SW480 (cell line): ENCODE measurements at regions not wholly inside any gene's neighbourhood (a gene's known extent, or its start where the extent isn't known, plus 50 kb on each side); places are given as distances from the start of the nearest gene placed in this dataset.

Experiments
- DNase-seq: peaks from one replicate; pipeline ENCODE4 v3.0.0-alpha.2; 2016; ENCODE audit warnings: low spot score

DNA sequence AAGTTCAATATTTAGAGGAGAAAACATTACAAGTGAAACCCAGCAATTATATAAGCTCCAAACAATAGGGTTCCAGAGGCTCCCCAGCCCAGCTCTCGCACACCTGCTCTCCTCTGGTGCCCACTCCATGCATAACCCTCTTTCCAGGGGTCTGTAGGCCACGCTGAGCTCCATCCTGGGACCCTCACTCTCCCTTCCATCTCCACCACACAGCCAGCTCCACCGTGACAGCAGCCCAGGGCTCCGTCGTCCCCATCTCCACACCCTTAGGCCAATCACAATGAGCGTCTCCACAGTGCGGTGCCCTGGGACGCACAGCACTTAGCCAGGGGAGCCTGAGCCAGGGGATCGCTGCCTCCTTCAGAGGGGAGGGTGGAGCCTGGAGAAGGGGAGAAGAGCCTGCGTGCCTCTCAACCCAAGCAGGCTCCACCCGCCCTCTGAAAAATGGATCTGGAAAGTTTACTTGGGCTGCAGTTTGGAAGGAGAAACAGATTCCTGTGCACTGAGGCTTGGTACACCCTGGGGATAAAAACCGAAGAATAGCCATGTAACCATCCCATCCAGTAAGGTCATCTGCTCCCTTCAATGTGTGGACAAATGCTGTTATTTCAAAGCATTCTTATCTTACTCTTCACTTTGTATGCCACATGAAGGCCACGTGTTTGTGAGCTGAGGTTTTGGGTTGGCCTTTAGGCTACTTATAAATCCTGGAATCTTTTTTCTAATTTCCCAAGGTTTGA is 72.4 kb upstream of the GGTLC1 start:
- no peak for DNase-seq

DNA sequence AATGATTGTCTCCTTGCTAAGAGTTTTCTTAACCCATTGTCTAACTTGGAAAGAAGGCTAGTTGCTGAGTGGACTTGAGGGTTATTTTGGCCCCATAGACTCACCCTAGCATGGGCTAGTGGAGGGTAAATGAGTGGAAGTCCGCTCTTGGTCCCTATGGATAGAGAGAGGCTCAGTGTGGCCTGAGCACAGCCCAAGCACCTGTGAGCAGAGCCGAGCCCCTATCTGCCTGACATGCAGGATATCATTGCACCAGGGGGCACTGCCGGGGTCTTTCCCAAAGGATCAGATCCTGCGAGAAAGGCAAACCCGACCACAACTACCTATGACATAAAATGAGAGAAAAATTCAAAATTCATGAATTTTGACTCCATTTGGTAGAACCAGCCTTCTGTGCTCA is 70.6 kb upstream of the GGTLC1 start:
- DNase-seq, result no peak

- DNase-seq, result no peak
These were observed 67.9 kb upstream of the GGTLC1 start for GRCh38 chr20:24056491-24056890.

DNA sequence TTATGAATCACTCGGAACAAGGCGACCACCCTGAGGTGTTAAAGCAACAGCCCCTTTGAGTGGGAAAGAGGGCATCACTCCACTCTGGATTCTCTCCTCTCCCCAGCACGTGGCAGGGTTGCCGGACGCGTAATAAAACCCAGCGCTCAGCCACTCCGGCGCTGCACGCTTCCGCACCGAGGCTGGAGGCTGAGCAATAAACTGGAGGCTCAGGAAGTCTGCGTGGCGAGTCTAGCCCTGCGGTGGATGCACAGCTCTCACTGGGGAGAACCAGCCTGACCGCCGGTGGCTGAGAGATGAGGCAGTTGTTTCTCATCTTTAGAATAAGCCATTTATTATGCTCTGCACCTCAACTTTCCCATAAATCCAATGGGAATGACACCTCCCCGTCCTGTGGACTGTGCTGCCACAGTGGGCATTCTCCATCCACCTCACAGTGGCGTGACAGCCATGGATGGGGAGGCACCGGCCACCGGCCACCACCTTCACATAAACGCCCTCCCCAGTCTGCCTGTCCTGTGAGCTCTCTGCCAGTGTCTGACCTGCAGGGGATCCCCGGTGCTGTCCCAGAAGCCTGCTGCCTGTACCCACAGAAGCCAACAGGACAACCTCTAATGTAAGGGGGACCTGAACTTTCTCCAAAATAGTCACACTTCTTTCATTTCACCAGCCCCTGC is 64.2 kb upstream of the GGTLC1 start:
- no peak for DNase-seq

DNA sequence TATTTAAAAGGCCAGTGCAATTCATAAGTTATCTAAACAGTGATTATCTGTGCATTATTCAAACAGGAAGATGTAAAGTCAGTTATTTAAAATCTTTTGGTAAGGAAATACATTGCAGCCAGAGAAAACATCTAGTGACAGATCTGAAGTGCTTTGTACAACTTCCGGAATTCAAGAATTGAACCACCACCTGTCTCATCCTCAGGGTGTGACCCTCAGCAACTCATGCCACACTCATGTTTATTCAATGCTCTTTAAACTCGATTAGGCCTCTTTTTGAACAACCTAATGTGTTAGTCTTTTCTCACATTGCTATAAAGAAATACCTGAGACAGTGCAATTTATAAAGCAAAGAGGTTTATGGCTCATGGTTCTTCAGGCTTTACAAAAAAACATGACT is 62.6 kb upstream of the GGTLC1 start:
- DNase-seq, result no peak

DNA sequence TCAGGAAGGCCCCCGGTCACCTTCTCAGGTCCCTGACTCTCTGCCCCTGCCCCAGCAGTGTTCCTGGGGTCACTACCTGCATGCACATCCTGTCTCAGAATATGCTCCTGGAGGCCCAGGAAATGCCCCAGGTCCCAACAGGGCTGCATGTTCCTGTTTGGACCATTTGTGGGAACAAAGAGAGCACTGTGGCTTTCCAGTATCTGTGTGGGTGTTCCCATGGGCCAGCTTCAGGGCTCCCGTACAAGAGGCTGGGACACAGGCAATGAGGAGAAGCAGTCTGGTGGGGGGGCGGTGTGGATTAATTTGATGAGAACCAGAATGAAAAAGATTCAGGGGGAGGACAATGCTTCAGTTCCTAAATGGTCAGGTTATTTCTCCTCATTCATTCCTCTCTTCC is 61.5 kb upstream of the GGTLC1 start:
- peak; percentile 26 for DNase-seq

- no peak for DNase-seq
These were observed 60.5 kb upstream of the GGTLC1 start for GRCh38 chr20:24049081-24049480.

DNA sequence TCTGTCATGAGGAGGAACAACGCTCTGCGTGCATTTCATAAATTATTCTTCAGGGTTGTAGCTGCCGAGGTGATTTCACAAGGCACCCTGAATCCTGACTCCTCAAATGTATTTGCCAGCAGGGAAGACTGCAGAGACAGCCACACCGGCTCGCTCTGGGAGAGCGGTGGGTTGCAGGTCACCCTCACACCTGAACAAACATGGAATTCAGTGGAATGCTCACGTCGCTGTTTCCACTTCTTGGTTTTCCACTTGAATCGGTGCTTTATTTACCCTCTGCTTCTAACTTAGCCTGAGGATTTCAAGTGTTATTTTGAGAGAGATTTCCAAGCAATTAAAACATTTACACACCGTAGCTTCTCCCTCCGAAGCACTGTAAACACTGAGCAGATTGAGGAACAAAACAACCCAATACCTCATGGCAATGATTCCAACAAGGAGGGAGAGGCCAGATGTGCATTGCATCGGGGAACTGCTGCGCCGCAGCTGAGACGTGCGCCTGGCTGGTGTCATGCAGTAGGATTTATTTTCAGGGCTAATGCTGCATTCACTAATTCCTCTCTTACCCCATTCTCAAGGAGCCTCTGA is 59.5 kb upstream of the GGTLC1 start:
- DNase-seq, result no peak

- DNase-seq, result no peak
These were observed 58.3 kb upstream of the GGTLC1 start for GRCh38 chr20:24046888-24047287.

DNA sequence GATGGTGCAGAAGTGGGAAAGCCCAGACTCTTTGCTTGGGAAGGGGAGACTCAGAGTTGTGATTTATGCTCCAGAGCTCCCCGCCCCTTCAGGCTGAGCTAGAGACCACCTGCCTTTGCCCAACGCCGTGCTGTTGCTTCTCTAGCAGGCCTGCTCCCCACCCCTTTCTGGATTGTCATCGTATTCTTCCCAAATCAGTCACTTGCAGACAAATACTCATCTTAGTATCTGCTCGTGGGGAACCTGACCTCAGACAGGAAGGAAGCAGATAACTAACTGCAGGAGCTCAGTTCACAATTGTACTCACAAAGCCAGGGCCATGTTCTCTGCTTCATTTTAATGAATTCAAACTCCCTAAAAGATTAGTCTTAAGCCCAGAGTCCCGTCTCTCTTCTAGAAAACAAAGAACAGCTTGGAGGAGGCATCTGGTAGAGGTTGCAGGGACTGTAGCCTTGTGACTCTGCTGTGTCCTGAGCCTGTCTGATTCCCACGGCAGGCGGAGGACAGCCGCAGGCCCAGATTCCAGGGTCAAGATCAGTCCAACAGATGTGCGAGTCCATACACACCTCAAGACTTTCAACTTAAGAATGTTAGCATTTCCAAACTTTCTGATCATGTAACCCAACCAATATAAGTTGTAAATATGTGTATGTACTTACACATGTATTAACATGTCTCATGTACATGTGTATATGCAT is 57.2 kb upstream of the GGTLC1 start:
- no peak for DNase-seq

GRCh38 chr20:24043294-24043693 is 54.7 kb upstream of the GGTLC1 start:
- no peak for DNase-seq

DNA sequence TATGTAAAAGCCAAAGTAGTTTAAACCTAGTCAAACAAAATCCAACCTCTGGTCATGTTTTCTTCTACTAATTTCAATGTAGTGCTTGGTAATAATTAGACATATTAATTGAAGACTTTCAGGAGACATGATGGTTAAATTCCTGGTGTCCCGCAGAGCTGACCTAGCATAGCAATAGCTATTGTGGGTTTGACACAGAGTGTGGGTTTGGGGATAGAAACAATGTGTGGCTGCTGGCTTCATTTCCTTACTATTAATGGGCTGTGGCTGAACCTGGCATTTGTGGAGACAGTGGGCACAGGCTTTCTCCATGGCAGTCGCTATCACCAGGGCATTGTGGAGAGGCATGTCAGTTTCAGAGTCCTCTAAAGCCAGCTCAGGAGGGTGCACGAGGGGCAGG is 54.1 kb upstream of the GGTLC1 start:
- DNase-seq, result no peak

- DNase-seq, result no peak
These were observed 52.4 kb upstream of the GGTLC1 start for GRCh38 chr20:24040896-24041459.

GRCh38 chr20:24039196-24039595 is 50.6 kb upstream of the GGTLC1 start:
- no peak for DNase-seq
